GM18505 (cell line): ENCODE measurements at regions not wholly inside any gene's neighbourhood (a gene's known extent, or its start where the extent isn't known, plus 50 kb on each side); places are given as distances from the start of the nearest gene placed in this dataset.

ENCODE experiments used
- ATAC-seq: cut with Tn5 transposase; IDR thresholded peaks from one replicate; pipeline ENCODE4 v1.9.1; 2021; ENCODE audit not compliant: unreplicated experiment
- POLR2A ChIP-seq: IDR thresholded peaks from 4 replicates; pipeline ENCODE4 v1.6.1; 2011; ENCODE audit warnings: borderline replicate concordance; ENCODE audit not compliant: insufficient read depth, insufficient read length; ENCODE audit errors: extremely low read depth

GRCh38 chr4:138092060-138092459 lies 150.1 kb downstream of the SLC7A11 start:
- no peak for ATAC-seq
- no peak for TF ChIP-seq POLR2A

DNA sequence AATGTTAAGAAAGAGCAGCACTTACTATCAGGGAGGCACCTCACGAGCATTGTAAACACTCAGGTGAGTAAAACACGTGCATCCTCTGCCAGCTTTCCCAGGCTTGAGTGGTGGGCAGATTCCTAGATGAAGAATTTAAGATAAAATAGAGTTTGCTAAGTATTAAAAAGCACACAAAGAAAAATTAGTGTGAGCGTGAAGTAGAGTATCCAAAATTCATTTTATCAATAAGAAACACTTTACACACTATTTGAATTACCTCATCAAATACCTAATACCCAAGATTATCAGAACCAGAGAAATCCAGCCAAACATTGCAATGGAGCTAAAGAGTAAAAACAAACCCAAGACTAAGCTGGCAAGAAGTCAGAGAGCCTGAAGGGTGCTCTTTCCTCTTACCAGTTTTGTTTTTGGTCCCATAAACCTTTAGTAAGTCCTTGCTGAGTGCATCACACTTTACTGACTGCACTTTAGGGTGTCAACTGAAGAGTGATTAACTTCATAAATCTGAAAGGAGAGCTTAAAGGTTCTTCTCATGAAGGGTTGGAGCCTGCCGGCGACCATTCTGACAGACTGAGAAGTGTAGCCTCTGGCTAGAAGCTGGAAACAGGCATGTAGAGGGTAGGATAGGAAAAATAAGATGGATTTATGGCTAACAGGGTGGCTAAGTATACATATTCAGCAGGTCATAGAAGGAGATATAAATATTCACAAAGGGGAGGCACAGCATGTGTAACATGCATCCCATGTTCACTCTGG lies 151.1 kb downstream of the SLC7A11 start:
- no peak for ATAC-seq
- no peak for TF ChIP-seq POLR2A

DNA sequence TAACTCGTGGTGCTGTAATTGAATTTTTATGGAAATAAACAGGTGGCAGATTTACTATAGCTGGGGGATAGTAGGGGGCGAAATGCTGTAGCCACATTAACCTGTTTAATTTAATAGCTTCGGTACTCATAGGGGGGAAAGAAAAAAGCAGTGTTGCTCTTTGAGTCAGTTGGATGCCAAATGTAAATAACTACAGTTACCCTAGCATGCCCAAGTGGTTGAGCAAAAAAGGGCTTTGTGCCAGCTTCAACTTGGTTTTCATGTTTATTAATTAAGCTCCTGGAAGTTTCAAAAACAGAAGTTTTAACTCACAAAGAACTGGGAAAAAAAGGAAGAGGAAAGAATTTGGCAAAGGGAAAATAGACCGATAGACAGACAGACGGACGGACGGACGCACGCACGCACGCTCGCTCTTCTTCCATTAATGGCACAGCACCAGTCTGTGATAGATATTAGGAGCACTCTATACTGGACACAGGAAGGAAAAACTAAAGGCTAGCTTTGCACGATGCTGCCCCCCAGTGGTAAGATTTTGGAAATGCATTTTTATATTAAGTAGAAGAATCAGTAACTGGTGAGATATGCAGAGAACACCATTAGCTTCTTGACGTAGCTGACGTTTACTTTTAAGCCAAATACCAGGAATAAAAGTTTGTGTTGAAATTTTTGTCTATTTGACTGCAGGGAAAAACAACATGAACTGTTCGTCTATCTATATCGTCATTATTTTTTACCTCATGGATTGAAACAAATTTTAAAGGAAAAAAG lies 151.8 kb downstream of the SLC7A11 start:
- no peak for TF ChIP-seq POLR2A
- peak; percentile 82 for ATAC-seq

GRCh38 chr4:138088449-138089208 lies 153.5 kb downstream of the SLC7A11 start:
- TF ChIP-seq POLR2A: no peak
- ATAC-seq: no peak

- TF ChIP-seq POLR2A: no peak
- ATAC-seq: no peak
Observed at GRCh38 chr4:138087066-138087719, 155.0 kb downstream of the SLC7A11 start.

GRCh38 chr4:138086611-138087041 lies 155.5 kb downstream of the SLC7A11 start:
- ATAC-seq: no peak
- no peak for TF ChIP-seq POLR2A

DNA sequence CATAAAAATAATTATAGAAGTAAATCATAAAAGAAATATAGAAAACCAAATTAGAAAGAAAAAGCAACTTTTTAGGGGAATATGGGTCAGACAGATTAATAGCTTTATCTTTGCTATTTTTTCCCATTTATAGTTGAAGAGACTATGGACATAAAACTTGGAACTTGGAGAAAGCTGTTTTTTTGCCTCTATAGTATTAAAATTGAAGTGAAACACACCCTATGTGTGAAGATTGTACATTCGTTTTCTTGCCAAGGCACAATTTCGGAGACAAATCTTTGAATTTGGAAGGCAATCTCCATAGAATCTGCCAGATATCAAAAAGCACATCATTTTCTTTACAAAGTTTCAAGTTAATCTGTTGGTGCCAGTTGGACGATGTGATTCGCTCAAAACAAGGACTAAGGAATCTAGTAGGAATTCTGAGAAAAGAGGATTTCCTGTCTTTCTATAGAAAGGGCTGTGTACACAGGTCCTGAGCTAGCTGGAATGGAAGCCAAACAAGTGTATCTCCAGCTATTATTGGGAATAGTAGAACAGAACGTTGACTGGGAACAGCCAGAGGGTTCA lies 156.3 kb downstream of the SLC7A11 start:
- no peak for ATAC-seq
- TF ChIP-seq POLR2A: no peak

DNA sequence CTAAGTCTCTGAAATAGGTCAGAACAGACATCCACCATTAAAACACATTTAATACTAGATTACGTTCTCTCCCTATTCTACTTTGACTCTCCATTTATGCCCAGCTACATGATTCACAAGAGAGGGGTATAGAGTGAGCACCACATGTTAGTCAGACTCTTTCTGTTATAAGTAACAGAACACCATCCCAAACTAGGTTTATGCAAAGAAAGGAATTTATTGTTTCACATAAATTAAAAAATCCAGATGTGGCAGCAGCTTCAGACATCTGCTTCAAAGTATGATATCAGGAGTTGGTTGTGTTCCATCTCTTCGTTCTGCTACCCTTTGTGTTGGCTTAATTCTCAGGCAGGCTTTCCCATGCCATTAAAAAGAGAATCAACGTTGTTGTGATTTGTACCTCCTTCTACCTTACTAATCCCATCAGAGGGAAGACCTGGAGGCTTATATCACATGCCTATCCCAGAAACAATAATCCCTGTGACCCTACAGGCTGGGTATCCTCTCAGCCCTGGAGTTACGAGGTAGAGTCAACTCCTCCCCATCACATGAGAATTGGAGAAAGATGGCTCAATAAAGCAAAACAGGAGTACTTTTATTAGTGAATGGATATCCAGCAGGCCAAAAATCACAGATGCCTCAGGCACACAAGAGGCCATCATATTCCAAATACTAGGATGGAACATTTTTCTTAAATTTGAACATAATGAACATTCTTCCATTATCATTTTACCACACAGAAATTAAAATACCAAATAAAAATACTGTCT lies 163.2 kb downstream of the SLC7A11 start:
- TF ChIP-seq POLR2A: no peak
- no peak for ATAC-seq

GRCh38 chr4:138078253-138078652 lies 163.9 kb downstream of the SLC7A11 start:
- TF ChIP-seq POLR2A: no peak
- ATAC-seq: no peak

DNA sequence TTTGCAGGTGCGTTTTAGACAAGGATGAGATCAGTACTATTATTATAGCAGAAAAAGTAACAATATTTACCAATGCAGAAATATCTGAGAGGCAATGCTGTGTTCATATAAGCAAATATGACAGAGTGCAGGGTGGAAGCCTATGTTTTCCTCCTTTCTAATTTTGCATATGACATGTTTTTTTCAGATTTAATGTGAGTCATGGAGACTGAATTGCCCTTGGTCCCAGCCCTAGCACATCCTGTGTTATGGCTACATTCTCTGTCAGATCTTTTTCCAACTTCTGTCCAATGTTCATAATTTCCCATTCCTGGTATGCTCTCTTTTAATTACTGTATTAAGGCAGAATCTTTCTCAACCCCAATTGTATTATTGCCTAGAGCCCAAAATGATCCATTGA lies 165.6 kb downstream of the SLC7A11 start:
- ATAC-seq: no peak
- TF ChIP-seq POLR2A: no peak

- no peak for ATAC-seq
- TF ChIP-seq POLR2A: no peak
Observed at GRCh38 chr4:138070816-138071215, 171.3 kb downstream of the SLC7A11 start.

DNA sequence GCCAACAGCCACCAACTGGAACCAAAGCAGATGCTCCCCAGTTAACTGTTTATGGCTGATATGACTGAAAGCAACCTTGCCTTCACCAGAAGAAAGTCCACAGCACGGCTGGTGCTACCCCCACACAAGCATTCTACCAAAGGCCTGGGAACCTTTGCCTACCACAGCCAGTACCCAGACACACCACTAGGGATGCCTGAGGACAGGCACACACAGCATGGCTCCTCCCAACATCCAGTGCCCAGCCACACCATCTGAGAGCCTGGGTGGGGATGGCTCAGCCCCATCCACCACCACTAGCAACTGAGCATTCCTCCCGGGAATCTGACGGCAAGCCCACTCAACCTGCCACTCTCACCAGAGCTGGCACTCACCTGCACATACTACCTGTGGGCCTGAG lies 178.6 kb downstream of the SLC7A11 start:
- no peak for ATAC-seq
- no peak for TF ChIP-seq POLR2A
